ENCODE measurements at regions not wholly inside any gene's neighbourhood (a gene's known extent, or its start where the extent isn't known, plus 50 kb on each side); places are given as distances from the start of the nearest gene placed in this dataset.
A peak's percentile ranks its signal among the peaks of the same experiment; 100 is the strongest.

GRCh38 chr7:35331730-35332678 is 78.1 kb upstream of the TBX20 start:
- DNase-seq = peak; percentile 27

- no peak for DNase-seq
These were observed 75.1 kb upstream of the TBX20 start for GRCh38 chr7:35329026-35329425.

GRCh38 chr7:35319606-35320005 is 65.7 kb upstream of the TBX20 start:
- DNase-seq = no peak

- DNase-seq = no peak
These were observed 62.6 kb upstream of the TBX20 start for GRCh38 chr7:35316549-35316948.

GRCh38 chr7:35315517-35315916 is 61.6 kb upstream of the TBX20 start:
- no peak for DNase-seq

GRCh38 chr7:35314354-35314753 is 60.5 kb upstream of the TBX20 start:
- no peak for DNase-seq

- DNase-seq = no peak
These were observed 59.7 kb upstream of the TBX20 start for GRCh38 chr7:35313575-35313974.
